BE2C (cell line): ENCODE measurements at regions not wholly inside any gene's neighbourhood (a gene's known extent, or its start where the extent isn't known, plus 50 kb on each side); places are given as distances from the start of the nearest gene placed in this dataset.

Experiments
- DNase-seq: peaks from one replicate; pipeline ENCODE4 v3.0.0-alpha.2; 2020
- H3K27me3 ChIP-seq: fragments of 250-450 bp; sonication (Bioruptor Pico); 2 replicates; pipeline ENCODE4 v1.5.1; 2020; ENCODE audit warnings: mild to moderate bottlenecking
- H3K36me3 ChIP-seq: fragments of 250-450 bp; sonication (Bioruptor Pico); 2 replicates; pipeline ENCODE4 v1.5.1; 2020; ENCODE audit warnings: mild to moderate bottlenecking
- H3K4me1 ChIP-seq: fragments of 250-450 bp; sonication (Bioruptor Pico); 2 replicates; pipeline ENCODE4 v1.5.1; 2020
- H3K4me3 ChIP-seq: 2 replicates; pipeline ENCODE4 v1.5.1; 2011; ENCODE audit warnings: low read depth, low read length
- H3K9me3 ChIP-seq: fragments of 250-450 bp; sonication (Bioruptor Pico); 2 replicates; pipeline ENCODE4 v1.5.1; 2020
- CTCF ChIP-seq: IDR thresholded peaks from 2 replicates; pipeline ENCODE4 v1.5.1; 2012; ENCODE audit warnings: mild to moderate bottlenecking, low read depth, low read length

GRCh38 chr7:32266932-32267475 is 196.8 kb upstream of the PDE1C start:
- Histone ChIP-seq H3K4me1 (no peaks in the 10 kb centered on the region), H3K4me3 (no peak overlapping the region), H3K27me3 (no peaks in the 10 kb centered on the region; the same call in 1 of the 2 replicates), H3K36me3 (no peaks in the 10 kb centered on the region), H3K9me3 (no peaks in the 10 kb centered on the region)
- TF ChIP-seq CTCF = 0 out of 2 replicates have a peak, but pooled peaks have one; percentile 6
- DNase-seq = no peak

GRCh38 chr7:32264702-32265284 is 194.6 kb upstream of the PDE1C start:
- Histone ChIP-seq H3K36me3 (no peaks in the 10 kb centered on the region), H3K4me3 (no peak overlapping the region), H3K4me1 (no peaks in the 10 kb centered on the region), H3K9me3 (no peaks in the 10 kb centered on the region), H3K27me3 (no peaks in the 10 kb centered on the region; the same call in 1 of the 2 replicates)
- DNase-seq = no peak
- TF ChIP-seq CTCF = no peak

- no peaks in the 10 kb centered on the region for H3K4me1 ChIP-seq
- H3K27me3 ChIP-seq = no peaks in the 10 kb centered on the region; the same call in 1 of the 2 replicates
- TF ChIP-seq CTCF = no peak
- H3K4me3 ChIP-seq = no peak overlapping the region
- H3K36me3 ChIP-seq = no peaks in the 10 kb centered on the region
- DNase-seq = no peak
- H3K9me3 ChIP-seq = no peaks in the 10 kb centered on the region
Measured at GRCh38 chr7:32263611-32264010, 193.4 kb upstream of the PDE1C start.

GRCh38 chr7:32262315-32262714 is 192.1 kb upstream of the PDE1C start:
- Histone ChIP-seq H3K4me1 (peaks cover 2% of the 10 kb centered on the region; the same call in 1 of the 2 replicates), H3K36me3 (no peaks in the 10 kb centered on the region), H3K9me3 (no peaks in the 10 kb centered on the region), H3K4me3 (no peak overlapping the region), H3K27me3 (no peaks in the 10 kb centered on the region; the same call in 1 of the 2 replicates)
- no peak for TF ChIP-seq CTCF
- no peak for DNase-seq

- DNase-seq = no peak
- H3K4me1 ChIP-seq = peaks cover 2% of the 10 kb centered on the region; the same call in 1 of the 2 replicates
- no peaks in the 10 kb centered on the region for H3K36me3 ChIP-seq
- H3K27me3 ChIP-seq = no peaks in the 10 kb centered on the region
- TF ChIP-seq CTCF = no peak
- no peak overlapping the region for H3K4me3 ChIP-seq
- H3K9me3 ChIP-seq = no peaks in the 10 kb centered on the region
Measured at GRCh38 chr7:32259931-32260596, 189.9 kb upstream of the PDE1C start.

- no peaks in the 10 kb centered on the region for H3K9me3 ChIP-seq
- DNase-seq = no peak
Measured at GRCh38 chr7:32258265-32258664, 188.1 kb upstream of the PDE1C start.

More at GRCh38 chr7:32258265-32258664, 188.1 kb upstream of the PDE1C start:
- H3K4me1 ChIP-seq = peaks cover 2% of the 10 kb centered on the region; the same call in 1 of the 2 replicates
- no peaks in the 10 kb centered on the region for H3K27me3 ChIP-seq
- TF ChIP-seq CTCF = no peak
- H3K36me3 ChIP-seq = no peaks in the 10 kb centered on the region
- H3K4me3 ChIP-seq = no peak overlapping the region
